NCI-H2196 treated with DMSO at 0.1 percent for 48 hours (cell line): ENCODE measurements at regions not wholly inside any gene's neighbourhood (a gene's known extent, or its start where the extent isn't known, plus 50 kb on each side); places are given as distances from the start of the nearest gene placed in this dataset.

Experiments used
- DNase-seq: peaks from one replicate; lab custom pipeline; 2025; ENCODE audit not compliant: unreplicated experiment; lab: John Stamatoyannopoulos, UW

- DNase-seq = no peak
Measured at GRCh38 chr12:86834217-86834616, 578.0 kb upstream of the MGAT4C start.

- no peak for DNase-seq
Measured at GRCh38 chr12:86827409-86827808, 571.2 kb upstream of the MGAT4C start.

- no peak for DNase-seq
Measured at GRCh38 chr12:86826051-86826450, 569.9 kb upstream of the MGAT4C start.

- DNase-seq = no peak
Measured at GRCh38 chr12:86801439-86801838, 545.2 kb upstream of the MGAT4C start.

- DNase-seq = no peak
Measured at GRCh38 chr12:86799616-86800015, 543.4 kb upstream of the MGAT4C start.

- DNase-seq = no peak
Measured at GRCh38 chr12:86796550-86796949, 540.4 kb upstream of the MGAT4C start.

- no peak for DNase-seq
Measured at GRCh38 chr12:86788661-86789060, 532.5 kb upstream of the MGAT4C start.

- no peak for DNase-seq
Measured at GRCh38 chr12:86787419-86787818, 531.2 kb upstream of the MGAT4C start.

- no peak for DNase-seq
Measured at GRCh38 chr12:86777325-86777724, 521.1 kb upstream of the MGAT4C start.

- no peak for DNase-seq
Measured at GRCh38 chr12:86774841-86775388, 518.7 kb upstream of the MGAT4C start.

- DNase-seq = no peak
Measured at GRCh38 chr12:86772696-86773095, 516.5 kb upstream of the MGAT4C start.

- DNase-seq = no peak
Measured at GRCh38 chr12:86770871-86771270, 514.7 kb upstream of the MGAT4C start.

- no peak for DNase-seq
Measured at GRCh38 chr12:86748894-86749293, 492.7 kb upstream of the MGAT4C start.

GRCh38 chr12:86744547-86745212 is 488.5 kb upstream of the MGAT4C start:
- no peak for DNase-seq

- DNase-seq = no peak
Measured at GRCh38 chr12:86743875-86744536, 487.8 kb upstream of the MGAT4C start.

- no peak for DNase-seq
Measured at GRCh38 chr12:86741531-86741930, 485.3 kb upstream of the MGAT4C start.

GRCh38 chr12:86735851-86736250 is 479.7 kb upstream of the MGAT4C start:
- no peak for DNase-seq

GRCh38 chr12:86735072-86735471 is 478.9 kb upstream of the MGAT4C start:
- no peak for DNase-seq

GRCh38 chr12:86730233-86730632 is 474.0 kb upstream of the MGAT4C start:
- DNase-seq = no peak

GRCh38 chr12:86729739-86730138 is 473.5 kb upstream of the MGAT4C start:
- no peak for DNase-seq

GRCh38 chr12:86727160-86727559 is 471.0 kb upstream of the MGAT4C start:
- no peak for DNase-seq

GRCh38 chr12:86724716-86725115 is 468.5 kb upstream of the MGAT4C start:
- no peak for DNase-seq

- no peak for DNase-seq
Measured at GRCh38 chr12:86723326-86723725, 467.1 kb upstream of the MGAT4C start.
